ENCODE measurements at regions not wholly inside any gene's neighbourhood (a gene's known extent, or its start where the extent isn't known, plus 50 kb on each side); places are given as distances from the start of the nearest gene placed in this dataset.

DNA sequence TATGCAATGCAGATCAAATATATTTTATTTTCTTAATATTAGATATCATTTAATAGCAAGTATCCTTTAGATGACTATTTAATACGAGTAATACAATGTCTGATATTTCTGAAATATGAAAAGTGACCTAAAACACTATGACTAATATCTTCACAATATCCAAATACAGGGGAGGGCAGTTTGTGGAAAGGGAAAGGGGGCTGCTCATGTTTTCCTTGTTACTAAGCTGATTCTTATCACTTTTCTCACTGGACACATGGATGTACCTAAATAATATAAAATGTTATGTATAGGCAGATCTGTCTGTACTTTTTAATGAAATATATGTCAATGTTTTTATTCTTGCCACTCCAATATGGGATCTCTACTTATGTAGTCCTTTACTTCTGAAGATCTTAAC, 1879.1 kb upstream of the ACO1 start:
- Histone ChIP-seq H4K5ac (ENCODE audit: insufficient read length, low read depth, low read length) (no peak overlapping the region), H3K4me3 (ENCODE audit: extremely low read depth in 1 of 4, insufficient read depth in 2 of 4, low read depth in 3 of 4, low read length in 4 of 4) (no peak overlapping the region), H4K20me1 (replicated peaks in 1 of 2; ENCODE audit: control insufficient read depth in 1 of 2, insufficient read depth in 2 of 2, low read length in 2 of 2) (no peaks in the 10 kb centered on the region), H3K9ac (replicated peaks in 1 of 4; ENCODE audit: extremely low read depth in 1 of 4, low read depth in 3 of 4, low read length in 3 of 4) (no peak overlapping the region), H2BK12ac (ENCODE audit: low read depth, low read length) (no peak overlapping the region), H2AK5ac (ENCODE audit: low read depth, low read length) (no peak overlapping the region), H2AFZ (ENCODE audit: low read length) (no peak overlapping the region), H3K14ac (ENCODE audit: insufficient read length) (no peak overlapping the region), H3K9me3 (ENCODE audit: insufficient read depth in 2 of 2, low read depth in 1 of 2, low read length in 1 of 2) (no peaks in the 10 kb centered on the region), H2BK15ac (ENCODE audit: low read length) (no peak overlapping the region), H3K18ac (ENCODE audit: extremely low read depth, low read length) (no peak overlapping the region), H2BK5ac (ENCODE audit: low read depth, low read length) (no peak overlapping the region), H4K91ac (replicated peaks; ENCODE audit: insufficient read length, low read length) (no peak overlapping the region), H3K4ac (replicated peaks; ENCODE audit: insufficient read length, low read depth, low read length) (no peak overlapping the region), H3K27ac (ENCODE audit: low read depth, low read length) (no peak overlapping the region), H3K27me3 (replicated peaks in 1 of 4; ENCODE audit: control insufficient read depth in 3 of 4, extremely low read depth in 1 of 4, insufficient read depth in 3 of 4, low read length in 3 of 4) (no peaks in the 10 kb centered on the region), H2BK120ac (replicated peaks; ENCODE audit: low read depth, low read length) (no peak overlapping the region), H2BK20ac (ENCODE audit: low read length) (no peak overlapping the region), H3K23me2 (ENCODE audit: low read depth, low read length) (no peaks in the 10 kb centered on the region), H3K56ac (replicated peaks; ENCODE audit: insufficient read length, low read depth, low read length) (no peak overlapping the region), H3K36me3 (ENCODE audit: control insufficient read depth in 2 of 4, insufficient read depth in 4 of 4, low read length in 3 of 4) (no peaks in the 10 kb centered on the region), H4K8ac (ENCODE audit: extremely low read depth, insufficient read depth, low read length) (no peak overlapping the region), H3K79me2 (ENCODE audit: control insufficient read depth in 1 of 2, insufficient read depth in 2 of 2, low read length in 2 of 2) (no peaks in the 10 kb centered on the region), H3K4me2 (ENCODE audit: insufficient read depth in 1 of 2, low read depth in 2 of 2, low read length in 2 of 2) (no peak overlapping the region), H3K79me1 (ENCODE audit: low read depth, low read length) (no peaks in the 10 kb centered on the region), H3K23ac (ENCODE audit: insufficient read length) (no peak overlapping the region), H3K4me1 (replicated peaks in 1 of 4; ENCODE audit: control insufficient read depth in 3 of 4, insufficient read depth in 4 of 4, low read length in 3 of 4) (no peaks in the 10 kb centered on the region)
- FAIRE-seq (no peak), DNase-seq (ENCODE audit: low read depth in 1 of 2, low spot score in 2 of 2) (no peak)
- CTCF ChIA-PET (ENCODE audit: partially characterized antibody): no interaction called here
- POLR2A ChIA-PET (ENCODE audit: partially characterized antibody): no interaction called here
- TF ChIP-seq SP4 (IDR thresholded peaks at IDR 0.05; ENCODE audit: low read length): no peak
- no peak for TF ChIP-seq KDM4A (IDR thresholded peaks at IDR 0.05; ENCODE audit: low read depth, low read length, severe bottlenecking)
- TF ChIP-seq SIN3A (conservative IDR thresholded peaks at IDR 0.05 in 1 of 2, IDR thresholded peaks at IDR 0.05 in 1 of 2; ENCODE audit: low read depth in 1 of 2, low read length in 2 of 2): no peak
- TF ChIP-seq POU5F1 (IDR thresholded peaks at IDR 0.05; ENCODE audit: low read depth, low read length): no peak
- TF ChIP-seq KDM1A (IDR thresholded peaks at IDR 0.05; ENCODE audit: borderline replicate concordance, low read length): no peak
- no peak for TF ChIP-seq ZNF274 (IDR thresholded peaks at IDR 0.05; ENCODE audit: borderline replicate concordance, extremely low read depth, low read length)
- no peak for TF ChIP-seq CHD2 (IDR thresholded peaks at IDR 0.05; ENCODE audit: low read length)
- TF ChIP-seq CREB1 (IDR thresholded peaks at IDR 0.05): no peak
- TF ChIP-seq, protein P1, sequence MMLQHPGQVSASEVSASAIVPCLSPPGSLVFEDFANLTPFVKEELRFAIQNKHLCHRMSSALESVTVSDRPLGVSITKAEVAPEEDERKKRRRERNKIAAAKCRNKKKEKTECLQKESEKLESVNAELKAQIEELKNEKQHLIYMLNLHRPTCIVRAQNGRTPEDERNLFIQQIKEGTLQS (IDR thresholded peaks at IDR 0.05; ENCODE audit: insufficient read depth, low read depth, low read length): no peak
- no peak for TF ChIP-seq EZH2 (IDR thresholded peaks at IDR 0.05; ENCODE audit: low read depth, low read length, severe bottlenecking)
- no peak for TF ChIP-seq JUN (IDR thresholded peaks at IDR 0.05; ENCODE audit: low read depth, low read length)
- WGBS, 2 experiments (ENCODE audit: extremely low coverage in 1 of 2, insufficient coverage in 1 of 2, insufficient read length in 1 of 2, insufficient replicate concordance in 2 of 2, low coverage in 1 of 2, low lambda C conversion rate in 2 of 2, missing lambda C conversion rate in 1 of 2): 87% methylated on average over 1 of the region's 1 CpG; no CpG with 5 or more reads in 1 of the 2 experiments
